MM.1S (cell line): ENCODE measurements at regions not wholly inside any gene's neighbourhood (a gene's known extent, or its start where the extent isn't known, plus 50 kb on each side); places are given as distances from the start of the nearest gene placed in this dataset.

Experiments
- DNase-seq: peaks from one replicate; pipeline ENCODE4 v3.0.0-alpha.2; 2015
- H2AFZ ChIP-seq: fragments of 300-600 bp; sonication (generic); 2 replicates; pipeline ENCODE4 v1.6.0; 2016; ENCODE audit warnings: antibody characterized with exemption, low read length
- H3F3A ChIP-seq: fragments of 300-600 bp; sonication (generic); 2 replicates; pipeline ENCODE4 v1.6.1; 2016; ENCODE audit warnings: mild to moderate bottlenecking, antibody characterized with exemption, low read length, moderate library complexity, mixed read lengths; ENCODE audit not compliant: insufficient read depth
- H3K27ac ChIP-seq: fragments of 300-600 bp; sonication (generic); 2 replicates; pipeline ENCODE4 v1.5.1; 2016; ENCODE audit warnings: mild to moderate bottlenecking, low read length
- H3K27me3 ChIP-seq: fragments of 300-600 bp; sonication (generic); replicated peaks from 2 replicates; pipeline ENCODE4 v1.6.0; 2016; ENCODE audit warnings: low read length; ENCODE audit not compliant: insufficient read depth
- H3K36me3 ChIP-seq: fragments of 300-600 bp; sonication (generic); replicated peaks from 2 replicates; pipeline ENCODE4 v1.6.1; 2016; ENCODE audit warnings: mild to moderate bottlenecking, low read length, mixed read lengths; ENCODE audit not compliant: insufficient read depth
- H3K4me1 ChIP-seq: fragments of 300-600 bp; sonication (generic); 2 replicates; pipeline ENCODE4 v1.6.1; 2016; ENCODE audit warnings: low read length, mixed read lengths
- H3K4me2 ChIP-seq: fragments of 300-600 bp; sonication (generic); 2 replicates; pipeline ENCODE4 v1.6.0; 2016; ENCODE audit warnings: low read depth, low read length
- H3K4me3 ChIP-seq: fragments of 300-600 bp; sonication (generic); 2 replicates; pipeline ENCODE4 v1.5.1; 2016; ENCODE audit warnings: low read length, mixed read lengths
- H3K79me2 ChIP-seq: fragments of 300-600 bp; sonication (generic); 2 replicates; pipeline ENCODE4 v1.6.1; 2016; ENCODE audit warnings: mixed run types, low read length, mixed read lengths
- H3K9ac ChIP-seq: fragments of 300-600 bp; sonication (generic); 2 replicates; pipeline ENCODE4 v1.6.1; 2016; ENCODE audit warnings: low read length, mixed read lengths
- H3K9me2 ChIP-seq: fragments of 300-600 bp; sonication (generic); replicated peaks from 2 replicates; pipeline ENCODE4 v1.6.1; 2016; ENCODE audit warnings: mild to moderate bottlenecking, low read length, mixed read lengths; ENCODE audit not compliant: insufficient read depth
- H3K9me3 ChIP-seq: fragments of 300-600 bp; sonication (generic); replicated peaks from 2 replicates; pipeline ENCODE4 v1.6.1; 2016; ENCODE audit warnings: mild to moderate bottlenecking, low read length, mixed read lengths; ENCODE audit not compliant: insufficient read depth
- H4K20me1 ChIP-seq: fragments of 300-600 bp; sonication (generic); 2 replicates; pipeline ENCODE4 v1.6.1; 2016; ENCODE audit warnings: mild to moderate bottlenecking, low read length, moderate library complexity, mixed read lengths; ENCODE audit not compliant: insufficient read depth
- EZH2 ChIP-seq: fragments of 300-600 bp; sonication (generic); optimal IDR thresholded peaks from 2 replicates; pipeline ENCODE3; 2017; ENCODE audit warnings: low read depth, mild to moderate bottlenecking, antibody characterized with exemption, low read length, mixed read lengths
- EZH2phosphoT487 ChIP-seq: fragments of 300-600 bp; sonication (generic); IDR thresholded peaks from 2 replicates; pipeline ENCODE4 v1.6.1; 2018; ENCODE audit warnings: antibody characterized with exemption, low read length
- TF ChIP-seq, protein P1 (sequence below): fragments of 300-600 bp; sonication (generic); IDR thresholded peaks from 2 replicates; pipeline ENCODE4 v1.5.1; 2016; ENCODE audit warnings: antibody characterized with exemption, low read length, mixed read lengths

DNA sequence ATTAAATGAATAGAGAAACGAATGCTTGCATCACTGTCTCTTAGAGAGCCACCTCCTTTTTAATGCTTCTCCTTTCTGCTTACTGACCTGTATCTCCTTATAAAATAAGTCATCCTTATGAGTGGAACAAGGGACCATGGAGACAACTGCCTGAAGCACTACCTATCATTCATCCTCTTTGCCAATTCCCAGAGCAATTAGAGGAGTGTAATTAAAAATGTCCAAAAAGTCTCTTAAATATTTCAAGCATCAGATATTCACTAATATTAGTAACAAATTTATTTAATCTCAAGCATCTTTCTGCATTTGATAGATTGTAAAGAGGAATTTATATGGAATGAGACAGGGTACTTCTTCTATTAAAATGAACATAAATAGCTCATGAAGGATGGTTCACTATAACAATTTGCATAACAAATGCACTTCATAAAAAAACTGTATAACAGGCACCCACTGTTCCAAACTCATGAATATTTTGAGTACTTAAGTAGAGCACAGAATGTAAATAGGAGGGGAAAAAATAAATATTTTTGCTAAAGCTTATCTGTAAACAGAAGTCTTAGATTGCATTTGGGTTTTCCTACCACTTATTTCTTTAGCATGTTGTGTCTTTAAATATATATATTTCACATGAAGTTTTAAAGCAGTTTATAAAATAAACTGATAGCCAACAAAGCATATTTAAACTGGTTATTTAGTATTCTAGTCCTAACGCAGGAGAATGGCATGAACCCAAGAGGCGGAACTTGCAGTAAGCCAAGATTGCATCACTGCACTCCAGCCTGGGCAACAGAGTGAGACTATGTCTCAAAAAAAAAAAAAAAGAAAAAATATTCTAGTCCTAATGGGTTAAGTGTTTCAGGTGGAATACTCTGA, 269.3 kb downstream of the TBL1XR1 start:
- H3F3A ChIP-seq = no peaks in the 10 kb centered on the region
- no peak for DNase-seq
- H4K20me1 ChIP-seq = no peaks in the 10 kb centered on the region
- no peaks in the 10 kb centered on the region for H3K27me3 ChIP-seq
- no peak overlapping the region for H3K9ac ChIP-seq
- no peaks in the 10 kb centered on the region for H3K9me2 ChIP-seq
- H3K36me3 ChIP-seq = no peaks in the 10 kb centered on the region
- H3K9me3 ChIP-seq = no peaks in the 10 kb centered on the region
- H2AFZ ChIP-seq = no peak overlapping the region
- no peaks in the 10 kb centered on the region for H3K79me2 ChIP-seq
- no peak overlapping the region for H3K4me3 ChIP-seq
- H3K4me1 ChIP-seq = no peaks in the 10 kb centered on the region
- no peak overlapping the region for H3K4me2 ChIP-seq
- no peak overlapping the region for H3K27ac ChIP-seq
- no peak for TF ChIP-seq EZH2
- TF ChIP-seq EZH2phosphoT487 = no peak
- TF ChIP-seq, protein P1, sequence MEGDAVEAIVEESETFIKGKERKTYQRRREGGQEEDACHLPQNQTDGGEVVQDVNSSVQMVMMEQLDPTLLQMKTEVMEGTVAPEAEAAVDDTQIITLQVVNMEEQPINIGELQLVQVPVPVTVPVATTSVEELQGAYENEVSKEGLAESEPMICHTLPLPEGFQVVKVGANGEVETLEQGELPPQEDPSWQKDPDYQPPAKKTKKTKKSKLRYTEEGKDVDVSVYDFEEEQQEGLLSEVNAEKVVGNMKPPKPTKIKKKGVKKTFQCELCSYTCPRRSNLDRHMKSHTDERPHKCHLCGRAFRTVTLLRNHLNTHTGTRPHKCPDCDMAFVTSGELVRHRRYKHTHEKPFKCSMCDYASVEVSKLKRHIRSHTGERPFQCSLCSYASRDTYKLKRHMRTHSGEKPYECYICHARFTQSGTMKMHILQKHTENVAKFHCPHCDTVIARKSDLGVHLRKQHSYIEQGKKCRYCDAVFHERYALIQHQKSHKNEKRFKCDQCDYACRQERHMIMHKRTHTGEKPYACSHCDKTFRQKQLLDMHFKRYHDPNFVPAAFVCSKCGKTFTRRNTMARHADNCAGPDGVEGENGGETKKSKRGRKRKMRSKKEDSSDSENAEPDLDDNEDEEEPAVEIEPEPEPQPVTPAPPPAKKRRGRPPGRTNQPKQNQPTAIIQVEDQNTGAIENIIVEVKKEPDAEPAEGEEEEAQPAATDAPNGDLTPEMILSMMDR = no peak

DNA sequence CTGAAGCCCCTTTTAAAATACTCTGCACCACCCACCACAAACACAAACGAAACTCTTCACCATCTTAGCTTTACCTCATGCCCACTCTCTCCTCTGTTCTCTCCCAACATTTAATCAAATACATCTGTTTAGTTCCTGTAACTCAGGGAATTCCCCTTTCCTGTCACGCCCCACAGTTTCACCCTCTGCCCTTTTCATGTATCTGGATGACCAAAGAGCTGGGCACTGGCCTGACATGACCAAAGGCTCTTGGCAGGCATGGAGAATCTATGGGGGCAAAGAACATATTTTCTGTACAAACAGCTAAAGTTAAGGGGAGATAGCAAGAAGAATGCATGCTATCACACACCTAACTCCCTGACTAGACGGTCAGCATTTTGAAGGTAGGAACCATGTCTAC, 270.0 kb downstream of the TBL1XR1 start:
- Histone ChIP-seq H3K9ac (no peak overlapping the region), H3K4me1 (no peaks in the 10 kb centered on the region), H3K9me2 (no peaks in the 10 kb centered on the region), H3K36me3 (no peaks in the 10 kb centered on the region), H3K4me3 (no peak overlapping the region), H3K79me2 (no peaks in the 10 kb centered on the region), H4K20me1 (no peaks in the 10 kb centered on the region), H3K27me3 (no peaks in the 10 kb centered on the region), H3F3A (no peaks in the 10 kb centered on the region), H3K9me3 (no peaks in the 10 kb centered on the region), H3K27ac (no peak overlapping the region), H2AFZ (no peak overlapping the region), H3K4me2 (no peak overlapping the region)
- DNase-seq = no peak
- no peak for TF ChIP-seq EZH2
- TF ChIP-seq, protein P1 = no peak
- no peak for TF ChIP-seq EZH2phosphoT487

- Histone ChIP-seq H3K9me3 (no peaks in the 10 kb centered on the region), H3K79me2 (no peaks in the 10 kb centered on the region), H3F3A (no peaks in the 10 kb centered on the region), H3K4me3 (no peak overlapping the region), H2AFZ (no peak overlapping the region), H4K20me1 (no peaks in the 10 kb centered on the region), H3K36me3 (no peaks in the 10 kb centered on the region), H3K27ac (no peak overlapping the region), H3K9me2 (no peaks in the 10 kb centered on the region), H3K9ac (no peak overlapping the region), H3K4me1 (no peaks in the 10 kb centered on the region), H3K27me3 (no peaks in the 10 kb centered on the region), H3K4me2 (no peak overlapping the region)
- TF ChIP-seq EZH2phosphoT487 = no peak
- TF ChIP-seq EZH2 = no peak
- TF ChIP-seq, protein P1 = no peak
- DNase-seq = no peak
Observed at GRCh38 chr3:176926688-176927087, 270.6 kb downstream of the TBL1XR1 start.
